ENCODE measurements at regions not wholly inside any gene's neighbourhood (a gene's known extent, or its start where the extent isn't known, plus 50 kb on each side); places are given as distances from the start of the nearest gene placed in this dataset.
A peak's percentile ranks its signal among the peaks of the same experiment; 100 is the strongest.

DNA sequence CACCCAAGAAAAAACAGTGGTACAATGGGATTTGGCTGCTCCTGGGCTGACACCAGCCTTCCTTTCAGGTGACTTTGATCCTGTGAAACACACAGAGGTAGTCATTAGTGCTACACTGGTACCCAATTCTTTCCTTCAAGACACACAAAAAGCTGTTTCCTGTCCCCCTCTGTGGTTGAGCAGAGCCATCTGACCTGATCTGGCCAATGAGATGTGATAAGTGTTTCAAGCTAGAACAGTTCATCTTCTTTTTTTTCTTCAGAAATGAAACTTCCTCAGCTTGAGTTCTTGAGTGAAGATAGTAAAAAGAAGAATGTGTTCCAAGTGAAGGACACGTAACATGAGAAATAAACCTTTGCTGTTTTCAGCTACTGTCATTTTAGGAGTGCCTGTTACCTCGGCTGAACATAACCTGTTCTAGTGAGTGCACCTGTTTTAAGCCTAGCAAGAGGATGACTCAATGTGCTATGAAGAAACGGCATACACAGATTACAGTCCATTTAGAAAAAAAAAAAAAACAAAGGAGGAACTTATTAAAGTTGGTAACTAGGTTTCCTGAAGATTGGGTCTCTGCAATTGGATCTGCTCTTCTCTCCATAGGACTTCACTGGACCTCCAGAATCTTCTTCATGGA, 287.8 kb downstream of the GAS1 start:
- Histone ChIP-seq H3K27me3 (no peaks in the 10 kb centered on the region), H3K27ac (no peak overlapping the region), H3K4me3 (no peak overlapping the region), H3K4me1 (ENCODE audit: low read depth) (no peaks in the 10 kb centered on the region), H3K36me3 (no peaks in the 10 kb centered on the region), H3K9me3 (ENCODE audit: low read depth) (no peaks in the 10 kb centered on the region)
- TF ChIP-seq, protein P1, sequence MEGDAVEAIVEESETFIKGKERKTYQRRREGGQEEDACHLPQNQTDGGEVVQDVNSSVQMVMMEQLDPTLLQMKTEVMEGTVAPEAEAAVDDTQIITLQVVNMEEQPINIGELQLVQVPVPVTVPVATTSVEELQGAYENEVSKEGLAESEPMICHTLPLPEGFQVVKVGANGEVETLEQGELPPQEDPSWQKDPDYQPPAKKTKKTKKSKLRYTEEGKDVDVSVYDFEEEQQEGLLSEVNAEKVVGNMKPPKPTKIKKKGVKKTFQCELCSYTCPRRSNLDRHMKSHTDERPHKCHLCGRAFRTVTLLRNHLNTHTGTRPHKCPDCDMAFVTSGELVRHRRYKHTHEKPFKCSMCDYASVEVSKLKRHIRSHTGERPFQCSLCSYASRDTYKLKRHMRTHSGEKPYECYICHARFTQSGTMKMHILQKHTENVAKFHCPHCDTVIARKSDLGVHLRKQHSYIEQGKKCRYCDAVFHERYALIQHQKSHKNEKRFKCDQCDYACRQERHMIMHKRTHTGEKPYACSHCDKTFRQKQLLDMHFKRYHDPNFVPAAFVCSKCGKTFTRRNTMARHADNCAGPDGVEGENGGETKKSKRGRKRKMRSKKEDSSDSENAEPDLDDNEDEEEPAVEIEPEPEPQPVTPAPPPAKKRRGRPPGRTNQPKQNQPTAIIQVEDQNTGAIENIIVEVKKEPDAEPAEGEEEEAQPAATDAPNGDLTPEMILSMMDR (IDR thresholded peaks at IDR 0.05; ENCODE audit: low read depth, low read length), result no peak
- no peak for DNase-seq (ENCODE audit: low read depth in 1 of 2, low spot score in 1 of 2)

DNA sequence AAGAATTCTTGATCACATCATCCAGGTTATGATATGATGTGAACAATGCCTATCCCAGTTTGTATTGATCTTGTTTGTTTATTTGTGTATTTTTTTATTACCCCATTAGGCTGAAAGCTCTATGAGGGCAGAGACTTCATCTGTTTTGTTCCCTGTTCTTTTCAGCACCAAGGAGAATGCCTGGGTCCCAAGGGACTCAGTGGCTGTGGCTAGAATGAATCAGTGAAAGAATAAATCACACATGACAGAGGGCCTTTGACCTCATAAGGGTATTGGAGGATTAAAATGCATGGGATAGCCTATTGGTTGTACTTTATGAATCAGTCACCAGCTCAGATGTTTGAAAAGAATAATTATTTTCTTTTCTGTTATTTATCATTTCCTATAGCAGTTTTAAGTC, 292.2 kb downstream of the GAS1 start:
- H3K27me3 ChIP-seq, result no peaks in the 10 kb centered on the region
- H3K27ac ChIP-seq, result no peak overlapping the region
- TF ChIP-seq, protein P1 (IDR thresholded peaks at IDR 0.05; ENCODE audit: low read depth, low read length), result no peak
- H3K9me3 ChIP-seq (ENCODE audit: low read depth), result no peaks in the 10 kb centered on the region
- H3K4me3 ChIP-seq, result no peak overlapping the region
- no peaks in the 10 kb centered on the region for H3K4me1 ChIP-seq (ENCODE audit: low read depth)
- H3K36me3 ChIP-seq, result no peaks in the 10 kb centered on the region
- peak in 1 of 2 donors; percentile 35 for DNase-seq (ENCODE audit: low read depth in 1 of 2, low spot score in 1 of 2)

DNA sequence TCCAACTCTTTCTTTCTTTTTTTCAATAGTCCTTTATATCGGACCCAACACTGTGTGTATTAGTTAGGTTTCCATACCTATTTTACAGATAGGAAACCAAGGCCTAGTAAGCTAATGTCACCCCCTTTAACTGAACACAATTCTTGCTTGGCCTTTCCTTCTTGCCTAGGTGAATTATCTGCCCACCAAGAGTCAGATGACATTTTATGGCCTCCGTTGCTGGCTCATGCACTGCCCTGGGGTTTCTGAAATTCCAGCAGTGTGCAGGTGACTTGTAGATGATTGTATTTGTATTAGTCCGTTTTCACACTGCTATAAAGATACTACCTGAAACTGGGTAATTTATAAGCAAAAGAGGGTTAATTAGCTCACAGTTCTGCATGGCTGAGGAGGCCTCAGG, 293.8 kb downstream of the GAS1 start:
- Histone ChIP-seq H3K27ac (no peak overlapping the region), H3K27me3 (no peaks in the 10 kb centered on the region), H3K9me3 (ENCODE audit: low read depth) (no peaks in the 10 kb centered on the region), H3K4me1 (ENCODE audit: low read depth) (no peaks in the 10 kb centered on the region), H3K36me3 (no peaks in the 10 kb centered on the region), H3K4me3 (no peak overlapping the region)
- TF ChIP-seq, protein P1 (IDR thresholded peaks at IDR 0.05; ENCODE audit: low read depth, low read length), result no peak
- DNase-seq (ENCODE audit: low read depth in 1 of 2, low spot score in 1 of 2), result no peak

DNA sequence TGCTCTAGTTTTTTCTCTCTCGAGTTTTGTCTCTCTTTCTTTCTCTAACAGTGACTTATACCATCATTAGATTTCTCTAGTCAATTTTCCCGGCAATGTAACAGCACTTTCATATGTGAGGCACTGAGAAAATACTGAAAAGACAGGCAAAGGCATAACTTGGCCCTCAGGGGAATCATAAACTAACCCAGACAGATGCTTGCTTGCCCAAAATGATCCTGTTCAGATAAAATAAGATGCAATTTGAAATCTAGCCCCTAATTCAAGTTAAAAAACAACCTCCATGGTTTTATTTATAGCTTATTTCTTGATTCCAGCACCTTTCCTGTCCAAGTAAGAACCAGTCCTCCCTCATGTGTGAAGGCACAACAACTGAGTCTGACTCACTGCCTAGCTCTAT, 294.6 kb downstream of the GAS1 start:
- TF ChIP-seq, protein P1 (IDR thresholded peaks at IDR 0.05; ENCODE audit: low read depth, low read length), result no peak
- no peaks in the 10 kb centered on the region for H3K27me3 ChIP-seq
- DNase-seq (ENCODE audit: low read depth in 1 of 2, low spot score in 1 of 2), result no peak
- H3K9me3 ChIP-seq (ENCODE audit: low read depth), result no peaks in the 10 kb centered on the region
- no peak overlapping the region for H3K27ac ChIP-seq
- H3K4me3 ChIP-seq, result no peak overlapping the region
- no peaks in the 10 kb centered on the region for H3K4me1 ChIP-seq (ENCODE audit: low read depth)
- H3K36me3 ChIP-seq, result no peaks in the 10 kb centered on the region

DNA sequence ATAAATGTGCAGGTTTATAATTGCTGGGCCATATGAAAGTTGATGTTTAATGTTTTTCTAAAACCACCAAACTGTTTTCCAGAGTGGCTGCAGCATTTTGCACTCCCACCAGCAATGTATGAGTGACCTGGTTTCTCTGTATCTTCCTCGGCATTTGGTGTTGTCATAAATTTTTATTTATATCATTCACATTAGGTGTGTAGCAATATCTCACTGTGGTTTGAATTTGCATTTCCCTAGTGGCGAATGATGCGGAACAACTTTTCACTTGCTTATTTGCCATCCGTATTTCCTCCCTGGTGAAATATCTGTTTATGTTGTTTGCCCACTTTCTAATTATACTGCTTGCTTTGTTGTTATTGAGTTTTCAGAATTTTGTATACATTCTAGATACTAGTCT, 295.7 kb upstream of the TUT7 start:
- H3K36me3 ChIP-seq, result no peaks in the 10 kb centered on the region
- no peak for DNase-seq (ENCODE audit: low read depth in 1 of 2, low spot score in 1 of 2)
- TF ChIP-seq, protein P1 (IDR thresholded peaks at IDR 0.05; ENCODE audit: low read depth, low read length), result no peak
- no peaks in the 10 kb centered on the region for H3K9me3 ChIP-seq (ENCODE audit: low read depth)
- H3K4me1 ChIP-seq (ENCODE audit: low read depth), result no peaks in the 10 kb centered on the region
- H3K27me3 ChIP-seq, result no peaks in the 10 kb centered on the region
- no peak overlapping the region for H3K27ac ChIP-seq
- no peak overlapping the region for H3K4me3 ChIP-seq

DNA sequence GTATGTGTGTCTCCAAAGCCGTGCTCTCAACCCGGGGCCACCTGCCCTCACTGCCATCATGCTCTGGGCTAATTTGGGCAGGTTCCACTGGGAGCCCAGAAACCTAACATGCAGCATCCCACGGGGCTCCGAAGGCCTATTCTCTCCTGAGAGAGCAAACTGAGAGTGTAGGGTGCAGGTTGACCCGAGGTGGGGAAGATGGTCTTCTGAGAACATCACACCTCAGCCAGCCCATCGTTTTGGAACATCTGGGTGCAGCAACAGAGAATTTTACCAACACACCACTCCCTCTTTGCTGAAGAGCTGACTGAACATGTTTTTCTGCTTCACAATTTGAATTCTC, 294.6 kb upstream of the TUT7 start:
- TF ChIP-seq, protein P1 (IDR thresholded peaks at IDR 0.05; ENCODE audit: low read depth, low read length), result no peak

More for the DNA sequence above, 294.6 kb upstream of the TUT7 start:
- Histone ChIP-seq H3K27ac (no peak overlapping the region), H3K36me3 (no peaks in the 10 kb centered on the region), H3K4me3 (no peak overlapping the region), H3K4me1 (ENCODE audit: low read depth) (no peaks in the 10 kb centered on the region), H3K9me3 (ENCODE audit: low read depth) (no peaks in the 10 kb centered on the region), H3K27me3 (no peaks in the 10 kb centered on the region)
- no peak for DNase-seq (ENCODE audit: low read depth in 1 of 2, low spot score in 1 of 2)
